ENCODE measurements at regions not wholly inside any gene's neighbourhood (a gene's known extent, or its start where the extent isn't known, plus 50 kb on each side); places are given as distances from the start of the nearest gene placed in this dataset.

DNA sequence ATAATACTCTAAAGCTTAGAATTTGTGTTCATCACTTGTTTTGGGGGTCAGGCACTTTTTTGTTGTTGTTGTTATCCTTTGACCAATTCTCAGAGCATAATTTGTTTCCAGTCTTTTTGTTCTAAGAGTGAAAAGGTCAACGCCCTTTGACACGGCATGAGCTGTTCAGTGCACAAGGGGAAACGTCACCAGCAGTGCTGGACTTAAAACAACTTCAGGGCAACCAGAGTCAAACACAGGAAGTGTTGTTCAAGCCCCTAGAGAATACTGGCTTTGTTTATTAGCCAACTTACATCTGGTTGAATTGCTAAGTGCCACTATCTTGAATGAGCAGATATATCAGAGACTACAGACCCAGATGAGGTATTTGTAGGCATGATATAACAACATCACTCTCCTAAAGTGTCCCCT is 368.9 kb downstream of the TMEM161B start:
- Histone ChIP-seq H3K4me3 (ENCODE audit: low read depth, low read length) (no peak overlapping the region), H3K23ac (ENCODE audit: low read length) (no peak overlapping the region), H2BK120ac (ENCODE audit: insufficient read depth, low read length, poor library complexity) (no peak overlapping the region), H3K4me2 (ENCODE audit: low read length) (no peak overlapping the region), H3K36me3 (ENCODE audit: control insufficient read depth in 1 of 2, insufficient read depth in 2 of 2, low read length in 2 of 2) (no peaks in the 10 kb centered on the region), H3K27ac (ENCODE audit: low read depth, low read length) (no peak overlapping the region), H4K12ac (ENCODE audit: low read depth, low read length) (no peak overlapping the region), H3K4ac (ENCODE audit: low read depth, low read length) (no peak overlapping the region), H2BK12ac (ENCODE audit: low read length) (no peak overlapping the region), H4K91ac (ENCODE audit: low read depth, low read length) (no peak overlapping the region), H3K79me2 (ENCODE audit: control insufficient read depth, insufficient read depth, low read length, poor library complexity) (no peaks in the 10 kb centered on the region), H2AK5ac (ENCODE audit: low read length) (no peak overlapping the region), H3K79me1 (ENCODE audit: low read length) (no peaks in the 10 kb centered on the region), H3K14ac (ENCODE audit: low read length) (no peak overlapping the region), H3K27me3 (ENCODE audit: insufficient read depth, low read length) (no peaks in the 10 kb centered on the region), H3K9me3 (ENCODE audit: insufficient read depth, low read depth, low read length) (no peaks in the 10 kb centered on the region), H3K4me1 (ENCODE audit: control insufficient read depth in 1 of 2, insufficient read depth in 2 of 2, low read length in 2 of 2) (peaks cover 0 to 3% of the 10 kb centered on the region in 2 experiments), H2AFZ (ENCODE audit: insufficient read depth, low read length, poor library complexity) (no peak overlapping the region), H3K18ac (ENCODE audit: low read length) (no peak overlapping the region), H3K9ac (ENCODE audit: low read length) (no peak overlapping the region), H4K8ac (ENCODE audit: low read depth, low read length) (no peak overlapping the region), H2BK5ac (ENCODE audit: low read depth, low read length, poor library complexity) (no peak overlapping the region)
- WGBS (ENCODE audit: extremely low coverage, insufficient coverage, insufficient read length) = no CpG with 5 or more reads among the region's 3 CpGs
- peak in 1 of 2 donors; percentile 1 for DNase-seq

DNA sequence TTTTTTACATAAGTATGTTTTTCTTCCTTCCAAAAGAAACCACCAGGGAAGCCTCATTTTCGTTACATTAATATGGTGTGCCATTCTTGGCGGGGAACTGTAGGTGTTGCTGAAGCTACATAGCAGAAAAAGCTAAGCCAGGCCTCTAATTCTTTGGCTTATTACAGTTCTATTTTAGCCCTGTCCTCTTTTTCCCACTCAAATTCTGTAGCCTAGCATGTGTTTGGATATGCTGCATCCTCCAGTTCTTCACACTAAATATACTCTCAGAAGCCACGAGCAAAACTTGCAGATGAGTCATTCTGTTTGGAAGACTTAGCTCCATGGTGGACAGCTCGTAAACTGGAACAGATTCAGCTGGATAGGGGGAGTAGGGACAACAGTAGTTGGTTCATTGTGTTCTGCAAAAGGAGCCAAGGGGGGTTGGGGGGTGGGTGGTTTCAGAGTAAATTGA is 369.4 kb downstream of the TMEM161B start:
- no peak overlapping the region for H3K23ac ChIP-seq (ENCODE audit: low read length)
- H2BK12ac ChIP-seq (ENCODE audit: low read length) = no peak overlapping the region
- H3K4ac ChIP-seq (ENCODE audit: low read depth, low read length) = no peak overlapping the region
- H2AFZ ChIP-seq (ENCODE audit: insufficient read depth, low read length, poor library complexity) = no peak overlapping the region
- H3K27me3 ChIP-seq (ENCODE audit: insufficient read depth, low read length) = no peaks in the 10 kb centered on the region
- H4K91ac ChIP-seq (ENCODE audit: low read depth, low read length) = no peak overlapping the region
- DNase-seq = no peak
- H3K4me2 ChIP-seq (ENCODE audit: low read length) = no peak overlapping the region
- H2BK5ac ChIP-seq (ENCODE audit: low read depth, low read length, poor library complexity) = no peak overlapping the region
- no peaks in the 10 kb centered on the region for H3K79me1 ChIP-seq (ENCODE audit: low read length)
- H3K36me3 ChIP-seq (ENCODE audit: control insufficient read depth in 1 of 2, insufficient read depth in 2 of 2, low read length in 2 of 2) = no peaks in the 10 kb centered on the region
- no peaks in the 10 kb centered on the region for H3K79me2 ChIP-seq (ENCODE audit: control insufficient read depth, insufficient read depth, low read length, poor library complexity)
- no CpG with 5 or more reads among the region's 4 CpGs for WGBS (ENCODE audit: extremely low coverage, insufficient coverage, insufficient read length)
- no peak overlapping the region for H2AK5ac ChIP-seq (ENCODE audit: low read length)
- no peaks in the 10 kb centered on the region for H3K9me3 ChIP-seq (ENCODE audit: insufficient read depth, low read depth, low read length)
- no peak overlapping the region for H3K9ac ChIP-seq (ENCODE audit: low read length)
- H3K4me3 ChIP-seq (ENCODE audit: low read depth, low read length) = no peak overlapping the region
- H3K18ac ChIP-seq (ENCODE audit: low read length) = no peak overlapping the region
- no peak overlapping the region for H4K12ac ChIP-seq (ENCODE audit: low read depth, low read length)
- peaks cover 0 to 3% of the 10 kb centered on the region in 2 experiments for H3K4me1 ChIP-seq (ENCODE audit: control insufficient read depth in 1 of 2, insufficient read depth in 2 of 2, low read length in 2 of 2)
- no peak overlapping the region for H4K8ac ChIP-seq (ENCODE audit: low read depth, low read length)
- H3K14ac ChIP-seq (ENCODE audit: low read length) = no peak overlapping the region
- H3K27ac ChIP-seq (ENCODE audit: low read depth, low read length) = no peak overlapping the region
- no peak overlapping the region for H2BK120ac ChIP-seq (ENCODE audit: insufficient read depth, low read length, poor library complexity)

DNA sequence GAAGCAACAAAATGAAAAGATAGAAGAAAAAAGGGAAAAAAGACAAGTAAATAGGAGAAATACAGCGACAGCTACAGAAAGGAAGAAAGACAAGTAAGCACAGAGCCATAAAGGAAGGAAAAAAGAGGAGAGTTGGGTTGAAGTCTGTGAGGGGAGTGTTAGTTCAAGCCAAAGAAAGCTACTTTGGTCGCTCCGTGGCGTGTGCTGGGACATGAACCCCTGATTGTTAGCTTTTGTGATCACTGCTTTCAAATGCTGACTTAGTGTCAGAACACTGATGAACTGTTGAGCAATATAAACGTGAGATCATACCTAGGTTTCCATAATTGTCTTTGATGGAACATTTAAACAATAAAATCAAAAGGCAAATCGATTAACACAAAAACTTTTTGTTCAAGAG is 370.1 kb downstream of the TMEM161B start:
- WGBS (ENCODE audit: extremely low coverage, insufficient coverage, insufficient read length) = no CpG with 5 or more reads among the region's 6 CpGs
- no peak overlapping the region for H2AFZ ChIP-seq (ENCODE audit: insufficient read depth, low read length, poor library complexity)
- no peak overlapping the region for H3K4ac ChIP-seq (ENCODE audit: low read depth, low read length)
- DNase-seq = no peak
- H3K4me2 ChIP-seq (ENCODE audit: low read length) = no peak overlapping the region
- H2AK5ac ChIP-seq (ENCODE audit: low read length) = no peak overlapping the region
- no peak overlapping the region for H3K18ac ChIP-seq (ENCODE audit: low read length)
- H3K9me3 ChIP-seq (ENCODE audit: insufficient read depth, low read depth, low read length) = no peaks in the 10 kb centered on the region
- peaks cover 0 to 3% of the 10 kb centered on the region in 2 experiments for H3K4me1 ChIP-seq (ENCODE audit: control insufficient read depth in 1 of 2, insufficient read depth in 2 of 2, low read length in 2 of 2)
- no peaks in the 10 kb centered on the region for H3K79me1 ChIP-seq (ENCODE audit: low read length)
- no peak overlapping the region for H4K91ac ChIP-seq (ENCODE audit: low read depth, low read length)
- no peak overlapping the region for H4K8ac ChIP-seq (ENCODE audit: low read depth, low read length)
- H4K12ac ChIP-seq (ENCODE audit: low read depth, low read length) = no peak overlapping the region
- no peaks in the 10 kb centered on the region for H3K27me3 ChIP-seq (ENCODE audit: insufficient read depth, low read length)
- H2BK120ac ChIP-seq (ENCODE audit: insufficient read depth, low read length, poor library complexity) = no peak overlapping the region
- H3K14ac ChIP-seq (ENCODE audit: low read length) = no peak overlapping the region
- H3K79me2 ChIP-seq (ENCODE audit: control insufficient read depth, insufficient read depth, low read length, poor library complexity) = no peaks in the 10 kb centered on the region
- H2BK5ac ChIP-seq (ENCODE audit: low read depth, low read length, poor library complexity) = no peak overlapping the region
- H3K36me3 ChIP-seq (ENCODE audit: control insufficient read depth in 1 of 2, insufficient read depth in 2 of 2, low read length in 2 of 2) = no peaks in the 10 kb centered on the region
- no peak overlapping the region for H3K4me3 ChIP-seq (ENCODE audit: low read depth, low read length)
- H2BK12ac ChIP-seq (ENCODE audit: low read length) = no peak overlapping the region
- H3K9ac ChIP-seq (ENCODE audit: low read length) = no peak overlapping the region
- H3K23ac ChIP-seq (ENCODE audit: low read length) = no peak overlapping the region
- H3K27ac ChIP-seq (ENCODE audit: low read depth, low read length) = no peak overlapping the region

DNA sequence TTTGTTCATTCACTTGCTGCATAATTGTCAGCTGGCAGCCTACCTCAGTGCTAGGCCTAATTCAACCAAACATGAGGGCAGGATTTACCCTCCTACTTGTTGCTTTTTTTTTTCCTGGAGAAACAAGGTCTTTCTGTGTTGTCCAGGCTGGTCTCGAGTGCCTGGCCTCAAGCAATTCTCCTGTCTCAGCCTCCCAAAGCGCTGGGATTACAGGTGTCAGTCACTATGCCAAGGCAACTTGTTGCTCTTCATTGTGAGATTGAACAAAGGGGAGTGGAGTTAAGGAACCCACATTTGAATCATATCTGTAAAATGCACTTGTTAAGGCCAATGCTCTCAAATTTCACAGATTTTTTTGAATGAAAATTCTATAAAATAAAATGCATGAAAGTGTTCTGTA is 380.5 kb downstream of the TMEM161B start:
- H3K4me3 ChIP-seq (ENCODE audit: low read depth, low read length) = no peak overlapping the region
- no peak overlapping the region for H4K12ac ChIP-seq (ENCODE audit: low read depth, low read length)
- no peak overlapping the region for H2BK120ac ChIP-seq (ENCODE audit: insufficient read depth, low read length, poor library complexity)
- no peak overlapping the region for H4K8ac ChIP-seq (ENCODE audit: low read depth, low read length)
- no CpG with 5 or more reads among the region's 2 CpGs for WGBS (ENCODE audit: extremely low coverage, insufficient coverage, insufficient read length)
- no peak overlapping the region for H3K4ac ChIP-seq (ENCODE audit: low read depth, low read length)
- H2AFZ ChIP-seq (ENCODE audit: insufficient read depth, low read length, poor library complexity) = no peak overlapping the region
- H3K23ac ChIP-seq (ENCODE audit: low read length) = no peak overlapping the region
- H3K4me1 ChIP-seq (ENCODE audit: control insufficient read depth in 1 of 2, insufficient read depth in 2 of 2, low read length in 2 of 2) = no peaks in the 10 kb centered on the region
- no peak for DNase-seq
- no peak overlapping the region for H2AK5ac ChIP-seq (ENCODE audit: low read length)
- no peak overlapping the region for H3K4me2 ChIP-seq (ENCODE audit: low read length)
- H3K27me3 ChIP-seq (ENCODE audit: insufficient read depth, low read length) = no peaks in the 10 kb centered on the region
- no peak overlapping the region for H3K18ac ChIP-seq (ENCODE audit: low read length)
- no peak overlapping the region for H3K9ac ChIP-seq (ENCODE audit: low read length)
- H3K36me3 ChIP-seq (ENCODE audit: control insufficient read depth in 1 of 2, insufficient read depth in 2 of 2, low read length in 2 of 2) = no peaks in the 10 kb centered on the region
- no peak overlapping the region for H3K27ac ChIP-seq (ENCODE audit: low read depth, low read length)
- no peaks in the 10 kb centered on the region for H3K9me3 ChIP-seq (ENCODE audit: insufficient read depth, low read depth, low read length)
- H4K91ac ChIP-seq (ENCODE audit: low read depth, low read length) = no peak overlapping the region
- H2BK12ac ChIP-seq (ENCODE audit: low read length) = no peak overlapping the region
- H2BK5ac ChIP-seq (ENCODE audit: low read depth, low read length, poor library complexity) = no peak overlapping the region
- H3K14ac ChIP-seq (ENCODE audit: low read length) = no peak overlapping the region
- no peaks in the 10 kb centered on the region for H3K79me2 ChIP-seq (ENCODE audit: control insufficient read depth, insufficient read depth, low read length, poor library complexity)
- H3K79me1 ChIP-seq (ENCODE audit: low read length) = no peaks in the 10 kb centered on the region

Measured in trophoblast cell (in vitro differentiated cells and primary cell).